GM19455 (cell line): ENCODE measurements at regions not wholly inside any gene's neighbourhood (a gene's known extent, or its start where the extent isn't known, plus 50 kb on each side); places are given as distances from the start of the nearest gene placed in this dataset.
"Not testable (repeated sequence)": the region's sequence is repeated elsewhere in the genome, so short reads cannot be mapped to it uniquely, and the experiment has no call there.

ENCODE experiments used
- ATAC-seq: cut with Tn5 transposase; IDR thresholded peaks from one replicate; pipeline ENCODE4 v1.9.1; 2021; ENCODE audit not compliant: unreplicated experiment

GRCh38 chr13:73324842-73325722 is 266.3 kb downstream of the KLF5 start:
- ATAC-seq: no peak

- ATAC-seq: no peak
These were observed 264.8 kb downstream of the KLF5 start for GRCh38 chr13:73323615-73324014.

- ATAC-seq: no peak
These were observed 262.2 kb downstream of the KLF5 start for GRCh38 chr13:73321043-73321442.

GRCh38 chr13:73317140-73317539 is 258.3 kb downstream of the KLF5 start:
- no peak for ATAC-seq

- ATAC-seq: no peak
These were observed 251.6 kb downstream of the KLF5 start for GRCh38 chr13:73310366-73310765.

- ATAC-seq: no peak
These were observed 248.7 kb downstream of the KLF5 start for GRCh38 chr13:73307481-73307880.

GRCh38 chr13:73306688-73307087 is 247.9 kb downstream of the KLF5 start:
- ATAC-seq: no peak

GRCh38 chr13:73304442-73304841 is 245.6 kb downstream of the KLF5 start:
- ATAC-seq: no peak

- ATAC-seq: no peak
These were observed 245.0 kb downstream of the KLF5 start for GRCh38 chr13:73303851-73304250.

- ATAC-seq: not testable (repeated sequence)
These were observed 242.8 kb downstream of the KLF5 start for GRCh38 chr13:73301622-73302021.

- ATAC-seq: no peak
These were observed 242.1 kb downstream of the KLF5 start for GRCh38 chr13:73300718-73301425.

GRCh38 chr13:73299787-73300186 is 241.0 kb downstream of the KLF5 start:
- ATAC-seq: no peak

- ATAC-seq: no peak
These were observed 235.2 kb downstream of the KLF5 start for GRCh38 chr13:73293913-73294523.

- no peak for ATAC-seq
These were observed 233.3 kb downstream of the KLF5 start for GRCh38 chr13:73292127-73292526.

GRCh38 chr13:73290844-73291243 is 232.0 kb downstream of the KLF5 start:
- no peak for ATAC-seq

GRCh38 chr13:73288596-73288995 is 229.8 kb downstream of the KLF5 start:
- ATAC-seq: no peak

GRCh38 chr13:73287831-73288230 is 229.0 kb downstream of the KLF5 start:
- no peak for ATAC-seq

GRCh38 chr13:73286942-73287620 is 228.3 kb downstream of the KLF5 start:
- ATAC-seq: no peak

- ATAC-seq: no peak
These were observed 227.4 kb downstream of the KLF5 start for GRCh38 chr13:73286177-73286576.

- no peak for ATAC-seq
These were observed 225.5 kb downstream of the KLF5 start for GRCh38 chr13:73284081-73284874.
